GM21423 (cell line): ENCODE measurements at regions not wholly inside any gene's neighbourhood (a gene's known extent, or its start where the extent isn't known, plus 50 kb on each side); places are given as distances from the start of the nearest gene placed in this dataset.

Source experiments
- ATAC-seq: cut with Tn5 transposase; IDR thresholded peaks from one replicate; pipeline ENCODE4 v1.9.1; 2021; ENCODE audit warnings: mild to moderate bottlenecking, moderate library complexity; ENCODE audit not compliant: unreplicated experiment

DNA sequence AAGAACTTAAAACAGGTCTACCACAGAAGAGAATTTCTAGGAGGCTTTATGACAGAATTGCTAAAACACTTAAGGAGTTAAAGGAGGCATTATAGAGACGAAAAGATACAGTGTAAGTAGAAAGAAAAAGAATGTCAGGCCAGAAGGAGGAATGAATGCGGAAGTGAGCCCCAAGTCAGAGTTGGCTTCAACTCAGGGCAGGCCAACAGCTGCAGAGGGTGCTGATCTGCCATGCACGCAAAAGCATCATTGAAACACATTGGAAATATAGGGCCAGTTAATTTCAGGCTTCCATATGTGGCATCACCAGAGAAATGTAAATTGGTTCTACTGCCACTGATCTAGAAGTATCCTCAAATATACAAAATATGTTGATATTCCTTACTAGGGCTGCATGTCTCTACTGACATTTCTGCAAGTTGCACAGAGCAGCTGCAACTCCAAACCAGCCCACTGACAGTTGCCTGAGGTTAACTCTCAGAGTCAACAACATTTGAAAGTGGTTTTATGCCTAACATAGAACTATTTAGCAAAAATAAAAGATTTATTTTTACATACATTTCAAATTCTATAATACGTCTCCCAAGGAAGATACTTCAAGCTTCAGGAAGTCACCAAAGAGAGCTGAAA, 324.1 kb downstream of the C11orf87 start:
- ATAC-seq = no peak

DNA sequence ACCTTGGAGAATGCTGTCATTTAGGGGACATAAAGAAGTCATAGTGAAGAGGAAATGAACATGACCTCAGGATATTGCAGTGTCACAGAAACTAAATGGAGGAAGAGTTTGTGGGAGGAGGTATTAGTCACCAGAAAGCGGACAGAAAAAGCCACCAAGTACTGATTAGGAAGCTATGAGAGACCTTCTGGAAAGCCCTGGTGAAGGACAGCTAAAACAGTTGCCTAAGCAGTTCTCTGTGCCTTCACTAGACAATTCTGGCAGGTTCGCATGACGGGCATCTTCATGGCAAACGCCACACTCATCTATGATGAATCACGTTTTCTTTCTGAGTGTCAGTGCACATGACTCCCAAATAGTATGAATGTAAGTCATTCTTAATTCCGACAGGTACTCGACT, 325.8 kb downstream of the C11orf87 start:
- ATAC-seq = no peak

DNA sequence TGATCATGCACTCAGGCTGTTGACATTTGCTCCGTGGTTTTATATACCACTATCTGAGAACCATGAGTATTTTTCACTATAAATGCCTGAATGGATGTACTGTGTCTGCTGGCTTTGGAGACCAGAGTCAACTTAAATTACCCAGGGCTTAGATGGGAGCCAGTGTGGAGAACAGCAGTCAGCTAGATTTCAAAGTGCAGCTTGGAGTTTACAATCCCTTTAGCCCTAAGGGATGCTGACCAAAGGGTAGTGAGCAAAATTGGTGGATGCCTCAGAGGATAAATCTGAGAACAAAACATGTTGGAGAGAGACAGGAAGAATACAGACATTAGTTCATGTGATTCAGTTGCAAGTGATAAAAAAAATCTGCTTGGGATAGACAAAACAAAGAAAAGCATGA, 327.5 kb downstream of the C11orf87 start:
- ATAC-seq = no peak

DNA sequence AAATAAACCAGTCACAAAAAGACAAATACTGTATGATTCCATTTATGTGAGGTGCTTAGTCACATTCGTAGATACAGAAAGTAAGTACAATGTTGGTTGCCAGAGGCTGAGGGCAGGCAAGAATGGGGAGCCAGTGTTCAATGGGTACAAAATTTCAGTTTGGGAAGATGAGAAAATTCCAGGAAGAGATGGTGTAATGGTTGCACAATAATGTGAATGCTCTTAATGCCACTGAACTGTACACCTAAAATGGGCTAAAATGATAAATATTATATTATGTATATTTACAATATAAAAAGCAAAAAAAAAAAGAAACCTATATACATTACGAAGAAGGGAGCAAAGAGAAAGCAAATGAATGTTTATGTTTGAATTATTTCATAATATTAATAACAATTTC, 329.0 kb downstream of the C11orf87 start:
- ATAC-seq = no peak

DNA sequence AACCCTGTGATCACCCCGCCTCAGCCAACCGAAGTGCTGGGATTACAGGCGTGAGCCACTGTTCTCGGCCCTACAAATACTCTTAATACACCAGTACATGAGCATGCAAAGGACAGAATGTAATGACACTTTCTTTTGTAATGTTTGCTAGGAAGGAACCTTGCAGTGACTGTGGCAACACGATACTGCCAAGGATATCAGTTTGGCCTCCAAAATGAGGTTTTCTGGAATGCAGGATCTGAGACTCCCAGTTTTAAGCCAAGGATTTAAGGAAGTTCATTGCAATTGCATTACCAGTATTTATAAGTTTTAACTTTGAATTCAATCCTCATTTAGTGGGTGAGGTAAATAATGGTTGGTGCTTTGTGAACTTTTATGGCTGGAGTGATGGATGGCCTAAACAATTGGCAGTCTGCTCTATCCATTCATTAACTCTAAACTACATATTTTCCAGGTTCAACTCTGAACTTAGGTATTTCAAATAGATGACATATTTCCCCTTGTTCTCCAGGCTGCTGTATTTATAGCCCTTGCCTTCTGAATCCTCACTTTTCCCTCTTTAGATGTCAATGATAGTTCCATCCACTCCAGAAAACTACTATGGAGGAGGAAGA, 330.3 kb downstream of the C11orf87 start:
- no peak for ATAC-seq

DNA sequence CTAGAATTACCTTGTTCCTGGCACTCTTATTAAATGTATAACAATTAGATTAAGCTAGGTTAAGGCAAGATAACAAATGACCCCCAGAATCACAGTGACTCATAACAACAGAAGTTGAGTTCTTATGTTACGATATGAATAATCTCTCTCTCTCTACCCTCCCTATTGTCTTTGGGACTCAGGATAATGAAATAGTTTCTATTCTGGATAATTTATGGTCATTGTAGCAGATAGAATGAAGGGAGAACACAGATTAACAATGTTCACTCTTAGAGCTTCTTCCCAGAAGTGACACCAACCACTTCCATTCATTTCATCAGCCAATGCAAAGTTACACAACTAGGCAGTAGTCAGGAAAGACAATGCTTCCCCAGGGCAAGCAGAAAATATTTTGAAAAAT, 334.5 kb downstream of the C11orf87 start:
- no peak for ATAC-seq

DNA sequence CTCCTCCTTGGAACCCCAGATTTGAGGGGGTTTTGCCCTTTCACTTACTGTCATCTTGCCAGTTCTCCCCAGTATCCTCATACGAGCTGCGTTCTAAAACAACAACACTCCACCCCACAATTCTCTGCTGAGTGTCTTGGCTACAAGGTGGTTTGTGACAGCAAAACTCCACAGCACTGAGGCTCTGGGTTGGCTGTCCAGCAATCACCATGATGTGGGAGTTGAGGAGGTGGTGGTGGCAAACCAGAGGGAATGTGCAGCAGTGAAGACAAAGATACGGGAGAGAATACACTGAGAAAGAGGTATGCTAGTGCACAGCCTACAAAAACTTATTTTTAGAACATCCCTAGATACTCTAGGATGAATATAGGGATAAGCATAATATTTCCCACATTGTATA, 335.0 kb downstream of the C11orf87 start:
- no peak for ATAC-seq

DNA sequence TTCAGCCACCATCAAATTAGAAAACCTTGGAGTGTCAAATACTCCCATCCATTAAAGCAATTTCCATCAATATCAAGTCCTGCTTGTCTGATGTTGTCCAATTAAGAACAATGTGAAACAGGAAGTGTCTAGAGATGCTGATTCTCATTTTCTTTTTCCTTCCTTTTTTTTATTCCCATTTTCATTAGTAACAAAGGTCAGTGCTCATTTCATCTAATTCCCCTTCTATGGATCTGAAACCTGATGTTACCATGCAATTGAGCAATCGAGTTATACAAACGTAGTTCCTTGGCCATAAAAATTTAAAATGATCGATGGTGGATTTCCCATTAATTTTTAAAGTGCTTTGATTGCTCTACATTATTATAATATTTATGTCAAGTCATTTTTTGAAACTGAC, 330.6 kb upstream of the ZC3H12C start:
- no peak for ATAC-seq

DNA sequence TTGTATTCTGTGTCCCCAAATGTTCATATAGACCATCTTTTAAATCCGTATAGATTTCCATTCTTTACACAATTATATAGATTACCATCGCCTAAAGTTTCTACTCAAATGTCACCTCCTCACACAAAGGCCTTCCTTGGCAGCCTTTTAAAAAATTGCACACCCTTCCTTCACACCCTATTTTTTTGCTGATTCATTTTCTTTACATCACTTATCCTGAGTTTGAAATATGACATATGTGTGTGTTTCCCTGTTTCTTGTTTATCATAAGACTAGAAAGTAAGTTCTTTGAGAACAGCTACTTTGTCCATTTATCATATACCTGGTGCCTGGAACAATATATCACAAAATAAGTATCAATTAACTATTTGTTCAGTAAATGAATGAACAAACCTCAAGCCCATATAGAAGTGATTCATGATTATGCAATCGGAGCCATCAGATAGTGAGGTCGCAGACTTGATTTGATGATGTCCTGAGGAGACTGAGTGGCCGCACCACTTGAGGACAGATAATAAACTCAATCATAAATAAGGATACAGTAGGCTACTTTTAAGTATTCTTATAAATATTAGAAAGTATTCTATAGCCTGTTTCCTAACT, 327.4 kb upstream of the ZC3H12C start:
- no peak for ATAC-seq

DNA sequence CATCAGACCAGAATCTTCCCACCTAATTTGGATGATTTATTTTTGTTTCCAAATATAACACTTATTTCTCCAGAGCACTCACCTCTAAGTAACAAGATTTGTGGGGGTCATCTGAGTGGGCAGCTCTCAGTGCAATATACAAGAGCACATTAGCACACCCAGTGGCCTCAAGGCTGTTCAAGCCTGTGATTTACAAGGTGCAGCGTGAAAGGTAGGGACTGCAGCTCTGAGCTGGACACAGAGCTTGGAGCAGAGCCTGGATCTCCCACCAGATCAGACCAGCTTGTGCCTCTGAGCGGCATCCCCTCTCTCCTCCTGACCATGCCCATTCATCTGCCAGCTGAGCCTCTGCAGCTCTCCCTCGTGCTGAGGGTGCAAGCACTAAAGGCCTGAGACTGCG, 323.3 kb upstream of the ZC3H12C start:
- no peak for ATAC-seq

DNA sequence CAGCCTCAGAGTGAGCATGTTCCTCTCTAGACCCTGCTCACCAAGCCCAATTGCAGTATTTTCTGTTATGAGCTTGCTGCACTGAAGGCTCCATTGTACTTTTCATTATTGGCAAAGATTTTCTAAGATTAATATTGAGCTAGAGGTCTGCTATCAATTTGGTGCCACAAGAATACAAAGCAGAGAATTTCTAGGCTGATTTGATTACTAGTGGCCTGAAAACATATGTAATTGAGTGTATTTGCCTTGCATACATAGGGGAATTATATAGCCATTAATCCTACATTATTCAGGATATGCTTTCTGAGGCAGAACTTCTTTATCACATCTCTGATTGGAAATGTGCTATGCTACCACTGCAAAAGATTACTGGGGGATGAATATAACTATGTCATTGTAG, 322.9 kb upstream of the ZC3H12C start:
- no peak for ATAC-seq

DNA sequence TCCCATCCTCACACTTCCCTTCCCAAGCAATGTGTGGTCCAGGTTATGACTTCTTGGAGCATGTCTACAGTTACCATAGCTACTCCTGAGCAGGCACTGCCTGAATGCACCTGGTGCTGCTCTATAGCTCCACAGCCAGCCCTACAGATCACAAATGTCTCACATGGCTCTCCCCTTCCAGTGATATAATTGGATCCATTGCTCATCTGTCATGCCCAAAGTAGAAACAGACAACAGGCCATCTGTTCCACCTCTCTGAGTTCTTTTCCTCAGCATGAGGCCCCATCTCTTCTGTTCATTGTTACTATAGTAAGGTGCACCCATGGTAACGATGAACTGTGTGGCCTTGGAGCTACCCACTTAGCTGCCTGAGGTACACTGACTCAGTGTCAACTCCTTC, 320.3 kb upstream of the ZC3H12C start:
- no peak for ATAC-seq

DNA sequence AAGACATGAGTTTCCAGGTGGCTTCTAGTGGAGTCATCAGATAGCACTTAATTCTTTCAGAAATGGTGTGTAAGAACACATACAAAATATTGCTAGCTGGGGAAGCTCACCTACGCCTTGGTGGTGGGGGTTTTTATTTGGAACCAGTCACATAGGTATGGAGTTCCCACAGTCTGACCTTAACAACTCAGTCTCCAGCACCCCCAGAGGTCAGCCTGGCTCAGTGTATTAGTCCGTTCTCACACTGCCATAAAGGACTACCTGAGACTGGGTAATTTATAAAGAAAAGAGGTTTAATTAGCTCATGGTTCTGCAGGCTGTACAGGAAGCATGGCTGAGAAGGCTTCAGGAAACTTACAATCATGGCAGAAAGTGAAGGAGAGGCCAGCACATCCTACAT, 317.5 kb upstream of the ZC3H12C start:
- no peak for ATAC-seq

DNA sequence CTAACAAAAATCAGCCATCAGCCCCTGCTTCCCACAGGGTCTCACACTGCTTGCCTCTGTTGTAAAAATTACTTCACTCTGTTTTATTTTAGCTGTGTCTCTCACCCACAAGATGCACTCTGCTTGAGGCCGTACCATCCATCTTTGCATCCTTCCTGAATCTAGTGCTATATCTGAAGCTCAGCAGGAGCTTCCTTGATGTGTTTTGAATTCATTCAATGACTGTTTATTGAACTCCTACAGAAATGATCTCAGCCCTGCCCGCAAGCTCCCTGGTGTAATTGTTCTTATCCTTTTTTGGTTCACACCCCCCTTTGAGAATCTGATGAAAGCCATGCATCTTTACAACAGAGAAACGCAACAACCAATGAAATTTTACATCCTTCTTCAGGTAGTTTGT, 310.2 kb upstream of the ZC3H12C start:
- no peak for ATAC-seq

DNA sequence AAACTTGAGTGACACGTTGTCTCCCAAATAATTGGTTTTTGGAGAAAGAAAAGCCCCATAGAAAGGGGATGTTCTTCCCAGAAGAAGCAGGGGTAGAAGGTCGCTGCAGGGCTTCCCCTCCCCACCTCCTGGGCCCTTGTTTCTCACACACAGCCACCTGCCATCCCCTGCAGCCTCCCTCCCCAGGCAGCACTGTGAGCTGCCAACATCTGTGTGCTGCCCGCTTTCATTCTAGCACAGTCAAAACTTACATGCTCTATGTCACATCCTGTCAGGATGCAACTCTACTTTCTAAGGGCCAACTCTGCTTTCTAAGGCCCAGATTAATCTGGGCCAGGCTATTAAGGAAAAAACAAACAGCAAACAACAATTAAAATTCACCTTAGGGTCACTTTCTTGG, 309.4 kb upstream of the ZC3H12C start:
- peak; percentile 90 for ATAC-seq

DNA sequence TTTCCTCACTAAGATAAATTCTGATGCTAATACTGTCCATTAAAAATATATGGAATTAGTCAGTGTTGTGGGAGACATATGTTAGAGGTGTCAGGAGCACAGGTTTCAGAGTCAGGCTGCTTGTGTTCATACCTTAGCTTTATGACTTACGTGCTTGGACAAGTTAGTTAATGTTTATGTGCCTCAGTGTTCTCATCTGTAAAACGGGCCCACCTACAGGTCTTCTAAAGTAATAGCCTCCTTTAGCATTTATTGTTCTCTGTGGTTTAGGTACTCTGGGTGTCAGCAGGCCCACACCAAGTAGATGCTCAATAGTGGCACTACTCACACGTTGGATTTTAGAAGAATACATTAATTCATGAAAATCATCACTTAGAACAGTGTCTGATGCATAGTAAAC, 308.7 kb upstream of the ZC3H12C start:
- ATAC-seq = no peak

DNA sequence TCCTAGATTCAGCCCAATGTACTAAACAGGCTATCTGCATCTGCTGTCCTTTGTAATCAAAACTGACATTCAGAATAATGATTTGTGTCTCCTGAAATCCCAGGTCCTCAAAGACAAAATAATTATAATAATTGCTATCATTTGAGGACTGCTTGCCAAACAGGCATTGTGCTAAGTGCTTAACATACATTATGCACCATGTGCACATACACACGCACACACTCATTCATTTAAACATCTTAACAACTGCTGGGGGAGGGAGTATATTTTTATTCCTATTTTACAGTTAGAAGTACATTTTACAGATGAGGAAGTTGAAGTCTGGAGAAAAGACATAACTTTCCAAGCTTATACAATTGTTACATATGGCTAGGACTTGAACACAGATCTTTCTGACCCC, 308.0 kb upstream of the ZC3H12C start:
- no peak for ATAC-seq

DNA sequence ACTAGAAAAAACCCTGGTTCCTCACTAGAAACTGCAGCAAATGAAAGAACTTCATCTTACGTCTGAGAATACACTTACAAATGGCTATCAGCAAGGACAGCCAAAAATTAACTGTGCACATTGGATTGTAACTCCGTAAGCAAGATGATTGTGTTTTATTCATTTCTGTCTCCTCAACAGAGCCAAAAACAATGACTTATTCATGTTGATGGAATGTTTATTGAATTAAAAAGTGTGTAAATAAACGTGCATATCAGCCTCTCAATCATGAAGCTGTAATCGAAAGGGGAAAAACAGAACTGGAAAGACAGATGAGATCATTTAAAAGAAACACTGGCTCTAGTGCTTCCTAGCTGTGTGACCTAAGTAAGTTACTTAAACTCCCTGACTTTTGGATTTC, 307.5 kb upstream of the ZC3H12C start:
- ATAC-seq = no peak

DNA sequence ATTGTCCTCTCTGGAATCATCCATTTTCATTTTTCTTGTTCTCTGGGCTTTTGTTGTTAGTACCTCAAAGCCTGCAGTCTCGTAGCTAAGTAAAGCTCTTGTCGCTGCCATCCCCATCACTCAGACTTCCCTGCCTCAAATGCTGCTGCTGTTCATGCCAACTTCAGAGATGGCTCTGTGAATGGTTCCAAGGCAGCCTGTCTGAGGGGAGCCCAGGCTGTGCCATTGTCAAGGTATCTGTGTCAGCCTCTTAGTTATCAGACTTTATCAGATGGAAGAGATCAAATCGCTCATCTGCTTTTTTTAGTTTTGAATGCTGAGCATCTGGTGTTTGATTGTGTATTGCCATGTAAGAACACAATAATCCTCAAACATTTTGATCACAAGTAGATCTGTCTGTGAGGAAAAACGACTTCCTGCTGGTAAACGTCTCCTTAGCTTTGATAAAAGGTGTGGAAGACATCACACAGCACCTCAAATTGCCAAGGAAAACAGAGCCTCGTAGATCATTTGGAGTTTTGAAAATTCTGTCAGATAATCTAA, 304.2 kb upstream of the ZC3H12C start:
- no peak for ATAC-seq

DNA sequence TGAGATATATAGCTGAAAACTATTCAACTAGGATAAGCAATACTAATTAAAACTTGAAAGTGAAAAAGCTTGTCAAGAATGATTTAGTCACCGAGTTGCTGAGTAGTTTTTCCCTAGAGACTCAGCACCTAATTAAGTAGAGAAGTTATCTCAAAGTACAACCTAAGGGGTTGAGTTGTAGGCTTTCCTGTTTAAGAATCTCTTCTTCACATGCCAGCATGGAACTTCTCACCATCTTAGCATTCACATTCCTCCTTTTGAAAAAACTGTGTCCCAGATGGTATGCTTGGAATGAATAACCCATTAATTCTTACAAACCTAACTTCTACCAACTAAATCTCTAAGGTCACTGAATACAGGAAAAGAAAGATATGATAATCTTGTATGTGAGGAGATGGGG, 303.3 kb upstream of the ZC3H12C start:
- ATAC-seq = no peak

DNA sequence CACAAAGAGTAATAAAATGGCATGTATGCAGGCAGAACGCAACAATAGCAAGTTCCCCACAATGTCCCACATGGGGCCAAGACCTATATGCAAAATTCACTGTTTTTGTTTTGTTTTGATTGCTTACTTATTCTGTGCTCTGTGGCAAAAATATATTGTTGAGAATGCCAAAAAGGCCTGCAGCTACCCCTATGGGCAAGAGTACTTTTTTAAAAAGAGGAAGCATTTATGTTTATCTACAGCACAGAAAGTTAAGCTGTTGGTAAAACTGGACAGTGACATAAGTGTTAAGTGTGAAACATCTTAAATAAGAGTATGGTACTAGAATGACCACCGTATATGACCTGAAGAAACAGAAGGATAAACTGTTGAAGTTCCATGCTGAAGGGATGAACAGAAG, 301.9 kb upstream of the ZC3H12C start:
- no peak for ATAC-seq

DNA sequence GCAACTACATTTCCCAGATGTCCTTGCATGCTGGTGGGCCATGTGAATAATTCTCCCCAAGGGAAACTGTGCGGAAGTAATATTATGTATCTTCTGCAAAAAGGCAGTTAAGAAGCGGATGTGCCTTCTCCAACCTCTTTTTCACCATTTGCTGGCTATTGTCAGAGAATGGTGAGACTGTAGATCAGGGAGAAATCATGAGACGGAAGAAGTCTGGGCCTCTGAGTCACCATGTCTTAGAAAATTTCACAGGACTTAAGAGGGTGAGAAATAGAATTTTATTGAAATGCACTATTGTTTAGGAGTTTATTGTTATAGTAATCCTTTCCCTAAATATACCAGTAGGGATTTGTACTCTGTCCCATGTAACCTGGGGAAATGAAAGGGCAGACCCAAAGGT, 298.7 kb upstream of the ZC3H12C start:
- no peak for ATAC-seq

DNA sequence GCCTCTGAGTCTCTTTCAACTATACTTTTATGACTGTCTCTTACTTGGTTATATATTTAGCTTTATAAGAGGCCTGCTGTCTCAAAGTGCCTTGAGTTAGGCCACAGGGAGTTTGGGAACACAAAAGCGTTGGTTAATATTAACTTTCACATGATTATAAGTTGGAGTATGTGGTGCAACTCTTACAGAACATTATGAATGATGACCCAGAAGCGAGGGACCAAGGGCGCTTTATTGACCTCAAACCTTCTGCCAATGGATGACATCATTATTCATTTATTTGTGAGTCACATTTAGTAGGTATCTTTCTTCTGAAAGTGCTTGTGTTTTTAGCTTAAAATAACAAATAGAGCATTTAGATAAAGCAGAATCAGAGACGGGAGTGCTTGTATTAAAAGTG, 298.0 kb upstream of the ZC3H12C start:
- ATAC-seq = no peak
